Keratinocyte (primary cell): ENCODE measurements at regions not wholly inside any gene's neighbourhood (a gene's known extent, or its start where the extent isn't known, plus 50 kb on each side); places are given as distances from the start of the nearest gene placed in this dataset.

Experiments
- EZH2 ChIP-seq: IDR thresholded peaks from one replicate; pipeline ENCODE4 v1.6.1; 2012; ENCODE audit warnings: inconsistent platforms, mild to moderate bottlenecking, low read length, moderate library complexity
- TF ChIP-seq, protein P1 (sequence below), 3 experiments: IDR thresholded peaks in 1 of 3; conservative IDR thresholded peaks in 1 of 3; optimal IDR thresholded peaks in 1 of 3; 2 replicates in 2 of 3; 3 replicates in 1 of 3; pipeline versions ENCODE3 to v1.5.1; 2011; ENCODE audit warnings: low read length in 3 of 3, mild to moderate bottlenecking in 3 of 3, moderate library complexity in 2 of 3, control low read depth in 1 of 3, inconsistent platforms in 1 of 3; ENCODE audit not compliant: insufficient read depth in 2 of 3; ENCODE audit errors: extremely low read depth in 1 of 3

DNA sequence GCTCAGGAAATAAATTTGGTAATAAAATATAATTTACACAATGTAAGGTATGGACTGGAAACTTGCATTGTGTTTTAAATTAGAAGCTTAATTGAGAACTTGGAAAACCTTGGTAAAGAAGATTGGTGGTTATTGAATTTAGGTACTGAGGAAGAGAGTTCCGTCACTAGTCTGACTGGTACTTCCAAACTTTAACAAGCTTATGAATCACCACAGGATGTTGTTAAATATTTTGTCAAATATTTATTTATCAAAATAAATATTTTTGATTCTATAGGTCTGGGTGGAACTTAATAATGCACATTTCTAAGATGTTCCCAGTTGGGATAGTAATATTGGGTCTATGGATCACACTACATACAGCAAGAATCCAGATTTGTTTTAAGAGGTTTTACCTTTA lies 992.2 kb downstream of the ARAP2 start:
- TF ChIP-seq, protein P1, sequence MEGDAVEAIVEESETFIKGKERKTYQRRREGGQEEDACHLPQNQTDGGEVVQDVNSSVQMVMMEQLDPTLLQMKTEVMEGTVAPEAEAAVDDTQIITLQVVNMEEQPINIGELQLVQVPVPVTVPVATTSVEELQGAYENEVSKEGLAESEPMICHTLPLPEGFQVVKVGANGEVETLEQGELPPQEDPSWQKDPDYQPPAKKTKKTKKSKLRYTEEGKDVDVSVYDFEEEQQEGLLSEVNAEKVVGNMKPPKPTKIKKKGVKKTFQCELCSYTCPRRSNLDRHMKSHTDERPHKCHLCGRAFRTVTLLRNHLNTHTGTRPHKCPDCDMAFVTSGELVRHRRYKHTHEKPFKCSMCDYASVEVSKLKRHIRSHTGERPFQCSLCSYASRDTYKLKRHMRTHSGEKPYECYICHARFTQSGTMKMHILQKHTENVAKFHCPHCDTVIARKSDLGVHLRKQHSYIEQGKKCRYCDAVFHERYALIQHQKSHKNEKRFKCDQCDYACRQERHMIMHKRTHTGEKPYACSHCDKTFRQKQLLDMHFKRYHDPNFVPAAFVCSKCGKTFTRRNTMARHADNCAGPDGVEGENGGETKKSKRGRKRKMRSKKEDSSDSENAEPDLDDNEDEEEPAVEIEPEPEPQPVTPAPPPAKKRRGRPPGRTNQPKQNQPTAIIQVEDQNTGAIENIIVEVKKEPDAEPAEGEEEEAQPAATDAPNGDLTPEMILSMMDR (optimal IDR thresholded peaks at IDR 0.05 in 1 of 3, IDR thresholded peaks at IDR 0.05 in 1 of 3, conservative IDR thresholded peaks at IDR 0.05 in 1 of 3; ENCODE audit: extremely low read depth in 1 of 3, insufficient read depth in 2 of 3, low read length in 3 of 3): no peak
- TF ChIP-seq EZH2: no peak
